ENCODE measurements at regions not wholly inside any gene's neighbourhood (a gene's known extent, or its start where the extent isn't known, plus 50 kb on each side); places are given as distances from the start of the nearest gene placed in this dataset.
A peak's percentile ranks its signal among the peaks of the same experiment; 100 is the strongest.

- DNase-seq: no peak
Observed at GRCh38 chr6:8218861-8219260, 116.5 kb upstream of the EEF1E1 start.

GRCh38 chr6:8215631-8216030 lies 113.3 kb upstream of the EEF1E1 start:
- DNase-seq: no peak

- DNase-seq: no peak
Observed at GRCh38 chr6:8213995-8214394, 111.6 kb upstream of the EEF1E1 start.

- DNase-seq: no peak
Observed at GRCh38 chr6:8212720-8213434, 110.5 kb upstream of the EEF1E1 start.

- no peak for DNase-seq
Observed at GRCh38 chr6:8207869-8208191, 105.5 kb upstream of the EEF1E1 start.

- DNase-seq: no peak
Observed at GRCh38 chr6:8207191-8207868, 105.0 kb upstream of the EEF1E1 start.

- no peak for DNase-seq
Observed at GRCh38 chr6:8203337-8203736, 101.0 kb upstream of the EEF1E1 start.

- no peak for DNase-seq
Observed at GRCh38 chr6:8201679-8202078, 99.3 kb upstream of the EEF1E1 start.

GRCh38 chr6:8200255-8200654 lies 97.9 kb upstream of the EEF1E1 start:
- peak; percentile 41 for DNase-seq

- DNase-seq: no peak
Observed at GRCh38 chr6:8195714-8196102, 93.4 kb upstream of the EEF1E1 start.

GRCh38 chr6:8195040-8195713 lies 92.8 kb upstream of the EEF1E1 start:
- DNase-seq: no peak

- no peak for DNase-seq
Observed at GRCh38 chr6:8194490-8194889, 92.1 kb upstream of the EEF1E1 start.

- DNase-seq: no peak
Observed at GRCh38 chr6:8193541-8193940, 91.2 kb upstream of the EEF1E1 start.

- DNase-seq: no peak
Observed at GRCh38 chr6:8192597-8192996, 90.2 kb upstream of the EEF1E1 start.

GRCh38 chr6:8192067-8192466 lies 89.7 kb upstream of the EEF1E1 start:
- no peak for DNase-seq

- DNase-seq: no peak
Observed at GRCh38 chr6:8191629-8192028, 89.3 kb upstream of the EEF1E1 start.

GRCh38 chr6:8187209-8187608 lies 84.9 kb upstream of the EEF1E1 start:
- no peak for DNase-seq

GRCh38 chr6:8182902-8183665 lies 80.7 kb upstream of the EEF1E1 start:
- DNase-seq: no peak

- DNase-seq: no peak
Observed at GRCh38 chr6:8181951-8182845, 79.8 kb upstream of the EEF1E1 start.

- DNase-seq: no peak
Observed at GRCh38 chr6:8181160-8181881, 79.0 kb upstream of the EEF1E1 start.
